GM18505 (cell line): ENCODE measurements at regions not wholly inside any gene's neighbourhood (a gene's known extent, or its start where the extent isn't known, plus 50 kb on each side); places are given as distances from the start of the nearest gene placed in this dataset.
"Not testable (repeated sequence)": the region's sequence is repeated elsewhere in the genome, so short reads cannot be mapped to it uniquely, and the experiment has no call there.

Experiments
- ATAC-seq: cut with Tn5 transposase; IDR thresholded peaks from one replicate; pipeline ENCODE4 v1.9.1; 2021; ENCODE audit not compliant: unreplicated experiment
- POLR2A ChIP-seq: IDR thresholded peaks from 4 replicates; pipeline ENCODE4 v1.6.1; 2011; ENCODE audit warnings: borderline replicate concordance; ENCODE audit not compliant: insufficient read depth, insufficient read length; ENCODE audit errors: extremely low read depth

DNA sequence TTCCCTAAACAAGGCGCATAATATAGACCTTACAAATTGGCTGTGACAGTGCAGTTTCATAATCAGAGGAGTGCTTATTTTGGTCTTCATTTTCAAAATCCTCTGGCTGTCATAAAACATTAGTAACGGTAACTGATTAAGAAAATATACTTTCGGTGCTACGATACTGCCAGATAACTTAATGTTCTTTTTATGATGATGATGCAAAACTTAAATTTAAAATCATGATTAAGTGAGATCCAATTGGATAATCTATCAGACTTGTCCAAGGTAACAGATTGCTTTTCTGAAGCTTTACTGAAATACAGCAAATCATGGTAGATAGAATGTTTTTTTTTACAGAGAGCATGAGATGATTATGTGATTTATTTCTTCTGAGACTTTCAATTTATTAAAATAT is 364.2 kb upstream of the CNTN3 start:
- no peak for ATAC-seq
- TF ChIP-seq POLR2A: no peak

DNA sequence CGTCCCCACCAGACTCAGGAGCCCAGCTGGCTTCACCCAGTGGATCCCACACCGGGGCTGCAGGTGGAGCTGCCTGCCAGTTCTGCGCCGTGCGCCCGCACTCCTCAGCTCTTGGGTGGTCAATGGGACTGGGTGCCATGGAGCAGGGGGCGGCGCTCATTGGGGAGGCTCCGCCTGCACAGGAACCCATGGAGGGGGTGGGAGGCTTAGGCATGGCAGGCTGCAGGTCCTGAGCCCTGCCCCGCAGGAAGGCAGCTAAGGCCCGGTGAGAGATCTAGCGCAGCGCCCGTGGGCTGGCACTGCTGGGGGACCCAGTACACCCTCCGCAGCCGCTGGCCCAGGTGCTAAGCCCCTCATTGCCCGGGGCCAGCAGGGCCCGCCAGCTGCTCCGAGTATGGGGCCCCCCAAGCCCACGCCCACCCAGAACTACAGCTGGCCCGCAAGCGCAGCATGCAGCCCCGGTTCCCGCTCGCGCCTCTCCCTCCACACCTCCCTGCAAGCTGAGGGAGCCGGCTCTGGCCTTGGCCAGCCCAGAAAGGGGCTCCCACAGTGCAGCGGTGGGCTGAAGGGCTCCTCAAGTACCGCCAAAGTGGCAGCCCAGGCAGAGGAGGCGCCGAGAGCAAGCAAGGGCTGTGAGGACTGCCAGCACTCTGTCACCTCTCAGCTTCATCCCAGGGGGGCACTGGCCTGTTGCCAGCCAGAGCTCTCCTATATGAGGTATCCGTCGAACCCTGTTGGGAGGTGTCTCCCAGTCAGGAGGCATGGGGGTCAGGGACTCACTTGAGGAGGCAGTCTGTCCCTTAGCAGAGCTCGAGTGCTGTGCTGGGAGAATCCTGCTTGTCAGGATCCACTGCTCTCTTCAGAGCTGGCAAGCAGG is 370.8 kb upstream of the CNTN3 start:
- not testable (repeated sequence) for ATAC-seq

GRCh38 chr3:74988095-74988494 is 373.6 kb upstream of the CNTN3 start:
- TF ChIP-seq POLR2A: no peak
- ATAC-seq: no peak

GRCh38 chr3:74992898-74993297 is 378.4 kb upstream of the CNTN3 start:
- no peak for TF ChIP-seq POLR2A
- ATAC-seq: no peak

- ATAC-seq: no peak
- no peak for TF ChIP-seq POLR2A
Observed at GRCh38 chr3:75001330-75001729, 386.9 kb upstream of the CNTN3 start.

GRCh38 chr3:75012791-75013331 is 398.4 kb upstream of the CNTN3 start:
- no peak for ATAC-seq
- TF ChIP-seq POLR2A: no peak

GRCh38 chr3:75014008-75014407 is 399.5 kb upstream of the CNTN3 start:
- no peak for TF ChIP-seq POLR2A
- no peak for ATAC-seq

DNA sequence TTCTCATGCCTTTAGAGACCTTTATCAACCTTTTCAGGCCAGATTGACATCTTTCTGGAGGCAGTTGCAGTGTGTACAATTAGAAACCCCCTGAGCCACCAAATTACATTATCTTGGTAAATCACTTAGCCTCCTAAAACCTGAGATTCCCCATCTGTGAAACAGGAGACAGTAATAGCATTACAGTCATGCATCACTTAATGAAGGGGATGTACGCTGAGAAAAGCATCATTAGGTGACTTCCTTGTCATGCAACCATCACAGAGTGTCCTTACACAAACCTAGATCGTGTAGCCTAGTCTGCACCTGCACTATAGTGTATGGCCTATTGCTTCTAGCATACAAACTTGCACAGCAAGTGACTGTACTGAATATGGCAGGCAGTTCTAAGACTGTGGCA is 400.8 kb upstream of the CNTN3 start:
- ATAC-seq: no peak
- TF ChIP-seq POLR2A: no peak

DNA sequence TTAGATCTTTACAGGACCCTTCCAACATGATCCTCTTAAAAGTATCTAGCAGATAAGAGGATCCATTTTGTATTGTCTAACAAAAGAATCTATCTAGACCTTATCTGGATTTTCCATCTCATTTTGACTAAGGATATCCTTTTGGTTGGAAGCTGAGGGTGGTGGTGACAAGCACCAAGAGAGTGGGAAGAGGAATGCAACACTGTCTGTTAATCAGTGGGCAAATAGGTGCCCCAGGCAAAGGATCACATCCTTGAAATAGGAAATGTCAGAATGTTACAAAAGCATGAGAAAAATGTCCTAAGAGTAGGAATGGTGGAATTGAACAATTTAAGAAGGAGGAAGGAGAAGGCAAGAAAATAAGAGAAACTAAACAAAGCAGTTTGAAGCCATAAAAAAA is 420.7 kb upstream of the CNTN3 start:
- ATAC-seq: no peak
- no peak for TF ChIP-seq POLR2A

- no peak for TF ChIP-seq POLR2A
- no peak for ATAC-seq
Observed at GRCh38 chr3:75042941-75043340, 428.5 kb upstream of the CNTN3 start.

DNA sequence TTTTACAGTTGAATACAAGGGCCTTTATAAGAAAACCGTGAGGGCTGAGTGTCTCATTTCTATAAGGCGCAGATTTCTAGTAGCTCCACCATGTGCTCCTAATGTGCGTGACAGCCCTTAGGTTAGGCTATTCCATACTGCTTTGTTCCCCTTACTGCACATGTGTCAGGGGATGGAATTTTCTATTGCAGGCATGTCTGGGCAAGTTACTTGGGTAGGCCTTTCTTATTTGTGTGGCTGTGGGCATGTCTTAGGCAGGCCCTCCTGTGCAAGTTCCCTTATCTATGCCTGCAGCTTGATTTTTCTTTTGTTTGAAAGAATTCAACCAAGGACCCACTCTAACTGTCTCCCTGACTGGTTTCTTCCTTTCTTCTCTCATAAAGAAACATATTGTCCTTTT is 434.2 kb upstream of the CNTN3 start:
- no peak for TF ChIP-seq POLR2A
- ATAC-seq: no peak

- no peak for ATAC-seq
- no peak for TF ChIP-seq POLR2A
Observed at GRCh38 chr3:75049533-75049932, 435.1 kb upstream of the CNTN3 start.

DNA sequence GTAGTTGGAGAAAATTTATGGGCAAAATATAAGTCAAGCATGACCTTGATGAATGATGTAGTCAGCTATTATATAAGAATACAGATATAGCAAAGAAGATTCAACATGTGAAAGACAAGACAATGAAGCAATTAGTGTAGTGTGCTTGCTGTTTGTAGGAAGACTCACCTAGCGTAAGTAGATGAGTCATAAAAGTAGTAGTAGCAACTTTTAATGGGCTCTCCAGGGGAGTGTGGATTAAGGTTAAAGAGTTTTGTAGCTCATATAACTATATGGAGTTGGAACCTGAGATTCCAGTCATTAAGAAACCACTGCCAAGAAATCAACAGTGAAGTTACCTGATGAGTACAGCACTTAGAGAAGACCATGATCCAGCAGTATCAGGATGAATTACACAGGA is 444.7 kb upstream of the CNTN3 start:
- ATAC-seq: no peak
- TF ChIP-seq POLR2A: no peak

DNA sequence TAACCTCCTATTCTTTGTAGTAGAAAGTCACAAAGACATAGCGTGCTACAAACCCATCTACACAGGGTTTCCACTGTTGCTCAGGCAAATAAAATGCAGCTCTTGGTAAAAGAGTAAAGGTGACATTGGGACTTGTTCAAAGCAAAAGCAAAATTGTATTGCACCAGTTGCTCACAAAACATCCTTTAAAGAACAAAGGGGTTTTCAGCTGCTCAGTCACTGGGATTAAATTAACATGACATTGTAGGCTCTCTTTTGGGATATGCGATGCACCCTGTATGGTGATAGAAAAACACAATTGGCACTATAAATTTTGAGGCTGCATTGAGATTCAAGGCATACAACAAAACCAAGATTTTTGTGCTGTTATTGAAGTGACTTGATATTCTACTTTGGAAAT is 447.3 kb upstream of the CNTN3 start:
- no peak for ATAC-seq
- TF ChIP-seq POLR2A: no peak
